Keratinocyte (primary cell): ENCODE measurements at regions not wholly inside any gene's neighbourhood (a gene's known extent, or its start where the extent isn't known, plus 50 kb on each side); places are given as distances from the start of the nearest gene placed in this dataset.

Experiments used
- CTCF ChIP-seq, 3 experiments: IDR thresholded peaks in 1 of 3; conservative IDR thresholded peaks in 1 of 3; optimal IDR thresholded peaks in 1 of 3; 2 replicates in 2 of 3; 3 replicates in 1 of 3; pipeline versions ENCODE3 to v1.5.1; 2011; ENCODE audit warnings: low read length in 3 of 3, mild to moderate bottlenecking in 3 of 3, moderate library complexity in 2 of 3, control low read depth in 1 of 3, inconsistent platforms in 1 of 3; ENCODE audit not compliant: insufficient read depth in 2 of 3; ENCODE audit errors: extremely low read depth in 1 of 3
- EZH2 ChIP-seq: IDR thresholded peaks from one replicate; pipeline ENCODE4 v1.6.1; 2012; ENCODE audit warnings: inconsistent platforms, mild to moderate bottlenecking, low read length, moderate library complexity

- TF ChIP-seq CTCF (optimal IDR thresholded peaks at IDR 0.05 in 1 of 3, IDR thresholded peaks at IDR 0.05 in 1 of 3, conservative IDR thresholded peaks at IDR 0.05 in 1 of 3; ENCODE audit: extremely low read depth in 1 of 3, insufficient read depth in 2 of 3, low read length in 3 of 3) (no peak), EZH2 (no peak)
Measured at GRCh38 chr5:66538126-66538525, 58.1 kb upstream of the MAST4 start.
